ENCODE measurements at regions not wholly inside any gene's neighbourhood (a gene's known extent, or its start where the extent isn't known, plus 50 kb on each side); places are given as distances from the start of the nearest gene placed in this dataset.
A peak's percentile ranks its signal among the peaks of the same experiment; 100 is the strongest.

DNA sequence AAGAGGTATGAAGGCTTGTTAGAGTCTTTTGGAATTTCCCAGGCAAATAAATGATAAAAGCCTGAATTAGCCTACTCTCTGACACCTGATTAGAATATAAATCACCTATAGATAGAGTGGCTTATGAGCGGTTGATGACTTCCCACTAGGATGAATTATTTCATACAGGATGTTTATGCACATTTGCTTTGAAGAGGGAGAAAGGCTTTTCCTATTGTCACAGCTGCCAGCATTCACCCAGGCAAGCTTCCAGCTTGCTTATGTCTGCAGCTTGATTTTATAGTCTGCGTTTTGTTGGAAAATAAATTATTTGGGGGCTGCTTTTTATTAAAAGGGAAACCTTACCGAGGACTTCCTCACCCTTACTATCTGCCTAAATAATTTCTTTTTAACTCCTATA is 51.3 kb upstream of the EIF2S2 start:
- 58 to 67% methylated on average over 3 of the region's 3 CpGs for WGBS, 2 donors
- Histone ChIP-seq H3K9me3 (no peaks in the 10 kb centered on the region), H3K27me3 (no peaks in the 10 kb centered on the region), H3K4me3 (no peak overlapping the region), H3K36me3 (no peaks in the 10 kb centered on the region), H3K4me1 (peaks cover 0 to 9% (median 0%) of the 10 kb centered on the region in 4 donors), H3K27ac (no peak overlapping the region)
- ATAC-seq (ENCODE audit: low FRiP score in 2 of 2) = no peak
- TF ChIP-seq EP300 (IDR thresholded peaks at IDR 0.05) (no peak), POLR2AphosphoS5 (IDR thresholded peaks at IDR 0.05) (no peak), POLR2A (IDR thresholded peaks at IDR 0.05) (no peak)
- TF ChIP-seq, protein P1, sequence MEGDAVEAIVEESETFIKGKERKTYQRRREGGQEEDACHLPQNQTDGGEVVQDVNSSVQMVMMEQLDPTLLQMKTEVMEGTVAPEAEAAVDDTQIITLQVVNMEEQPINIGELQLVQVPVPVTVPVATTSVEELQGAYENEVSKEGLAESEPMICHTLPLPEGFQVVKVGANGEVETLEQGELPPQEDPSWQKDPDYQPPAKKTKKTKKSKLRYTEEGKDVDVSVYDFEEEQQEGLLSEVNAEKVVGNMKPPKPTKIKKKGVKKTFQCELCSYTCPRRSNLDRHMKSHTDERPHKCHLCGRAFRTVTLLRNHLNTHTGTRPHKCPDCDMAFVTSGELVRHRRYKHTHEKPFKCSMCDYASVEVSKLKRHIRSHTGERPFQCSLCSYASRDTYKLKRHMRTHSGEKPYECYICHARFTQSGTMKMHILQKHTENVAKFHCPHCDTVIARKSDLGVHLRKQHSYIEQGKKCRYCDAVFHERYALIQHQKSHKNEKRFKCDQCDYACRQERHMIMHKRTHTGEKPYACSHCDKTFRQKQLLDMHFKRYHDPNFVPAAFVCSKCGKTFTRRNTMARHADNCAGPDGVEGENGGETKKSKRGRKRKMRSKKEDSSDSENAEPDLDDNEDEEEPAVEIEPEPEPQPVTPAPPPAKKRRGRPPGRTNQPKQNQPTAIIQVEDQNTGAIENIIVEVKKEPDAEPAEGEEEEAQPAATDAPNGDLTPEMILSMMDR (IDR thresholded peaks at IDR 0.05) = no peak
- DNase-seq = no peak

DNA sequence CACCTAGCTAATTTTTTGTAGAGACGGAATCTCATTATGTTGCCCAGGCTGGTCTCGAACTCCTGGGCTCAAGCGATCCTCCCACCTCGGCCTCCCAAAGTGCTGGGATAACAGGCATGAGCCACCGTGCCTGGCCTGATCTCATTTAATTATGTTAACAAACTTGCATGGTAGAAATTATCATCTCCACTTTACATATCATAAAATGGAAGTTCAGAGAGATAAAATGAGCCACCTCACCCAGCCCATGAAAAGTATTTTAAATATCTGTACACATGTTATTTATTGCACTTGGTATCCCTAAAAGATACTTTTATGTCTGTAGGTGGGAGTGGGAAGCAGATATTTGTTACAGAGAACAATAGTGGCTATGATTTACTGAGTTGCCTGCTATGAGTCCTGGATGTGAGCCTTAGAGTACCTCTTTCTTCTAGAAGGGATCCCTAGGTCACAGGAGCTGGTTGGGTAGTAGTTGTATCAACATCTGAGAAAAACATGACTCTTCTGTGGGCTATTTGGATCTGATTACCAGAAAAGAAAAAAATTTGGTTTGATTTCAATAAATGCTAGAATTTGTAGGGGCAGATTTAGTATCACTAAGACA is 52.4 kb upstream of the EIF2S2 start:
- WGBS, 2 donors = 95 to 97% methylated on average over 5 of the region's 5 CpGs
- H3K27me3 ChIP-seq = no peaks in the 10 kb centered on the region
- peaks cover 0 to 9% (median 0%) of the 10 kb centered on the region in 4 donors for H3K4me1 ChIP-seq
- TF ChIP-seq EP300 (IDR thresholded peaks at IDR 0.05) (no peak), POLR2A (IDR thresholded peaks at IDR 0.05) (no peak), POLR2AphosphoS5 (IDR thresholded peaks at IDR 0.05) (no peak)
- TF ChIP-seq, protein P1 (IDR thresholded peaks at IDR 0.05) = no peak
- DNase-seq (no peak), ATAC-seq (ENCODE audit: low FRiP score in 2 of 2) (no peak)
- no peak overlapping the region for H3K27ac ChIP-seq
- no peaks in the 10 kb centered on the region for H3K9me3 ChIP-seq
- H3K4me3 ChIP-seq = no peak overlapping the region
- no peaks in the 10 kb centered on the region for H3K36me3 ChIP-seq

DNA sequence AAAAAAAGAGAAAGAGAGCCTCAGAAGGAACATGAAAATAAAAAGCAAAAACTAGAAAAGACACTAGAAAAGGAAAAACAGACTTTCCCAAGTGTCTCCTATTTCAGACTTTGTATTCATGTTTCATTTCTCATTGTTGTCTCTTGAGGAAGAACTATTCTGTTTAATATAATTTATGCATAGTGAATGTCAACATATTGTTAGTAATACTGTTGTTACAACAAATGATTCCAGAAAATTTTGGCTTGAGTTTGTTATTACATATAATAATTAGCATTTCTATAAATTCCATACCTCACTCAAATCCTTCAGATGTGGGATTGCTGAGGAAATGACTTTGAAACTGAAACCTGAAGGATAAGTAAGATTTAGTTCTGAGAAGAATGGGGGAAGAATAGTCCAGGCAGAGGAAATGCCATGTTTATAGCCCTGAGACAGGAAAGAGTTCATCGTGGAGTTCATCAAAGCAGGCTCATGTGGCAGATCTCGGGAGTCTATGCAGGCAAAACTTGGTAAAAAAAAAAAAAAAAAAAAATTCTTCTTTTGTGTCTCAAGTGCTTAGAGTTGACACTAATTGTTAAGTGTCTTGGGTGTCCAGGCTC is 53.1 kb upstream of the EIF2S2 start:
- ATAC-seq (ENCODE audit: low FRiP score in 2 of 2) = no peak
- 7 to 12% methylated on average over 2 of the region's 2 CpGs for WGBS, 2 donors
- no peaks in the 10 kb centered on the region for H3K9me3 ChIP-seq

DNA sequence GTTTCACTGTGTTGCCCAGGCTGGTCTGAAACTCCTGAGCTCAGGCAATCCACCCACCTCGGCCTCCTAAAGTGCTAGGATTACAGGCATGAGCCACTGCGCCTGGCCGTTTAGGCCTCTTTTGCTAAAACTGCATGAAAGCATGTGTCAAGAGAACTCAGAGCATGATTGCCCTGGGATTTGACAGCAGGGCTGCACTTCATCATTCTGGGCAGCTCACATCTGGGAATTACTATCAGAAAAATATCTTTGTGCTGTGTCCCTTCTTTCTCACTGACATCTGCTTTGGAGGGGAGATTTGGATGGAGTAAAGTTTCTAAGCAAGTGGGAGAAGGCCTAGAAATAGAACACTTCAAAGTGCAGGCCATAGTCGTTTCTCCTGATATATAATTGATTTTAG is 59.6 kb upstream of the EIF2S2 start:
- H3K36me3 ChIP-seq = no peaks in the 10 kb centered on the region
- H3K27me3 ChIP-seq = no peaks in the 10 kb centered on the region
- DNase-seq (no peak), ATAC-seq (ENCODE audit: low FRiP score in 2 of 2) (no peak)
- H3K4me3 ChIP-seq = no peak overlapping the region
- H3K9me3 ChIP-seq = no peaks in the 10 kb centered on the region
- TF ChIP-seq POLR2A (IDR thresholded peaks at IDR 0.05) (no peak), POLR2AphosphoS5 (IDR thresholded peaks at IDR 0.05) (no peak), EP300 (IDR thresholded peaks at IDR 0.05) (no peak)
- TF ChIP-seq, protein P1 (IDR thresholded peaks at IDR 0.05) = no peak
- no peaks in the 10 kb centered on the region for H3K4me1 ChIP-seq
- 77 to 85% methylated on average over 4 of the region's 4 CpGs for whole genome bisulfite sequencing, 2 donors
- no peak overlapping the region for H3K27ac ChIP-seq

More for the DNA sequence above, 53.1 kb upstream of the EIF2S2 start:
- H3K36me3 ChIP-seq = no peaks in the 10 kb centered on the region
- peaks cover 0 to 9% (median 0%) of the 10 kb centered on the region in 4 donors for H3K4me1 ChIP-seq
- no peak overlapping the region for H3K4me3 ChIP-seq
- H3K27me3 ChIP-seq = no peaks in the 10 kb centered on the region
- no peak for DNase-seq
- TF ChIP-seq POLR2A (IDR thresholded peaks at IDR 0.05) = no peak
- peak overlapping the region in 1 of 4 donors; percentile 42 for H3K27ac ChIP-seq

DNA sequence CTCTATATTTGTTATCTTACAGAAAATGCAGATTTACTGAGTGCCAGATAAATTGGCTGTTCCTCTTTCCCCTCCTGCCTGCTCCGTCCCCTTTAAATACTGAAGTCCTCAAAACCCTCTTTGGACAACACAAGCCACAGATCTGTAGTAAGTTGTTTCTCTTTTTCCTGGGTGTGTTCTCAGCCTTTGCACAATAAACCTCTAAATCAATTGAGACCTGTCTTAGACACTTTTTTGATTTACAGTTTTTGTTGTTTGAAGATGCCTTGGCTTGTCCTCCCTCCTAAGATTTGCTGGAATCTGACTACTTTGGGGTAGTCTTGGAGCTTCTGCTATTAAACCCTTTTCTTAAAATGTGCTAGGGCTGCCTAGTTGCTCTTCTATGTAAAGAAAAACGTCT is 60.9 kb upstream of the EIF2S2 start:
- H3K27ac ChIP-seq = no peak overlapping the region
- ATAC-seq (ENCODE audit: low FRiP score in 2 of 2) (no peak), DNase-seq (no peak)
- H3K9me3 ChIP-seq = no peaks in the 10 kb centered on the region
- WGBS, 2 donors = 64 to 66% methylated on average over 2 of the region's 2 CpGs
- TF ChIP-seq POLR2A (IDR thresholded peaks at IDR 0.05) (no peak), POLR2AphosphoS5 (IDR thresholded peaks at IDR 0.05) (no peak), EP300 (IDR thresholded peaks at IDR 0.05) (no peak)
- TF ChIP-seq, protein P1 (IDR thresholded peaks at IDR 0.05) = no peak
- H3K27me3 ChIP-seq = no peaks in the 10 kb centered on the region
- no peak overlapping the region for H3K4me3 ChIP-seq
- H3K4me1 ChIP-seq = no peaks in the 10 kb centered on the region
- H3K36me3 ChIP-seq = no peaks in the 10 kb centered on the region

Data from upper lobe of left lung (tissue), 6 donors.